Endothelial cell of umbilical vein (primary cell): ENCODE measurements at regions not wholly inside any gene's neighbourhood (a gene's known extent, or its start where the extent isn't known, plus 50 kb on each side); places are given as distances from the start of the nearest gene placed in this dataset.

Source experiments
- BruUV-seq: library from RNA; stranded (reverse); fragments of 400-500 nt; replicated peaks from 2 replicates; lab custom pipeline; 2021; lab: Mats Ljungman, UMichigan
- CTCF ChIA-PET: fragments of 300-600, 350-600 bp; sonication (Branson Sonifier 250); formaldehyde crosslinking; loops from one replicate; lab custom pipeline; 2021; ENCODE audit warnings: antibody characterized with exemption, inconsistent platforms; lab: Charles Lee
- POLR2A ChIA-PET: fragments of 300-600, 350-600 bp; sonication (Branson Sonifier 250); formaldehyde crosslinking; loops from one replicate; lab custom pipeline; 2021; ENCODE audit warnings: antibody characterized with exemption, inconsistent platforms; lab: Charles Lee
- DNase-seq: peaks from one replicate; pipeline ENCODE4 v3.0.0-alpha.2; 2011; ENCODE audit warnings: low read depth, low spot score
- FAIRE-seq: peaks from 2 replicates; lab custom pipeline; 2011; peaks lifted over from hg19 to GRCh38; lab: Jason Lieb, UNC
- H2AFZ ChIP-seq: 2 replicates; pipeline ENCODE4 v1.6.0; 2012; ENCODE audit warnings: low read depth, low read length, control low read depth, inconsistent platforms
- H3K27ac ChIP-seq: 2 replicates; pipeline ENCODE4 v1.5.1; 2011; ENCODE audit warnings: low read depth, mild to moderate bottlenecking, control low read depth, low read length, moderate library complexity; ENCODE audit not compliant: insufficient read depth
- H3K27me3 ChIP-seq, 2 experiments: 2 replicates each; pipeline versions ENCODE4 v1.6.0 to v1.6.1; 2011; ENCODE audit warnings: low read length in 2 of 2, mixed read lengths in 1 of 2; ENCODE audit not compliant: control insufficient read depth in 2 of 2, insufficient read depth in 2 of 2
- H3K36me3 ChIP-seq, 2 experiments: 2 replicates in 1 of 2; 3 replicates in 1 of 2; pipeline ENCODE4 v1.5.1; 2011; ENCODE audit warnings: low read length in 2 of 2, mild to moderate bottlenecking in 1 of 2, moderate library complexity in 1 of 2; ENCODE audit not compliant: control insufficient read depth in 2 of 2, insufficient read depth in 2 of 2; ENCODE audit errors: extremely low read depth in 1 of 2
- H3K4me1 ChIP-seq: 3 replicates; pipeline ENCODE4 v1.5.1; 2011; ENCODE audit warnings: mild to moderate bottlenecking, low read length; ENCODE audit not compliant: control insufficient read depth, insufficient read depth; ENCODE audit errors: extremely low read depth
- H3K4me2 ChIP-seq: 2 replicates; pipeline ENCODE4 v1.6.1; 2011; ENCODE audit warnings: low read length, control low read depth, mixed read lengths; ENCODE audit not compliant: insufficient read depth
- H3K4me3 ChIP-seq, 3 experiments: fragments of 200-600 bp in 1 of 3; sonication (generic), shearing (Covaris generic) in 1 of 3; replicated peaks in 1 of 3; 2 replicates each; pipeline ENCODE4 v1.5.1; 2011 to 2016; ENCODE audit warnings: control low read depth in 3 of 3, low read length in 3 of 3, mild to moderate bottlenecking in 2 of 3, inconsistent platforms in 1 of 3, low read depth in 1 of 3, moderate library complexity in 1 of 3; ENCODE audit not compliant: insufficient read depth in 1 of 3
- H3K79me2 ChIP-seq: 2 replicates; pipeline ENCODE4 v1.6.0; 2012; ENCODE audit warnings: low read length, inconsistent platforms; ENCODE audit not compliant: control insufficient read depth, insufficient read depth
- H3K9ac ChIP-seq: replicated peaks from 2 replicates; pipeline ENCODE3; 2011; ENCODE audit warnings: low read length, control low read depth; ENCODE audit not compliant: insufficient read depth; ENCODE audit errors: extremely low read depth
- H3K9me1 ChIP-seq: replicated peaks from 3 replicates; pipeline ENCODE4 v1.6.0; 2011; ENCODE audit warnings: mild to moderate bottlenecking, low read length; ENCODE audit not compliant: control insufficient read depth, insufficient read depth; ENCODE audit errors: extremely low read depth
- H3K9me3 ChIP-seq: replicated peaks from 2 replicates; pipeline ENCODE4 v1.5.1; 2012; ENCODE audit warnings: low read length, inconsistent platforms; ENCODE audit not compliant: control insufficient read depth, insufficient read depth
- H4K20me1 ChIP-seq: replicated peaks from 2 replicates; pipeline ENCODE3; 2011; ENCODE audit warnings: mild to moderate bottlenecking, low read length; ENCODE audit not compliant: control insufficient read depth, insufficient read depth; ENCODE audit errors: extremely low read depth
- CTCF ChIP-seq, 2 donors: IDR thresholded peaks; 1 replicate in 1 of 2; 2 replicates in 1 of 2; pipeline ENCODE4 v1.5.1; 2011; ENCODE audit warnings: low read length in 2 of 2, mild to moderate bottlenecking in 2 of 2, moderate library complexity in 2 of 2, control low read depth in 1 of 2, inconsistent platforms in 1 of 2, low read depth in 1 of 2; ENCODE audit not compliant: insufficient read depth in 1 of 2; ENCODE audit errors: extremely low read depth in 1 of 2
- EZH2 ChIP-seq: IDR thresholded peaks from 2 replicates; pipeline ENCODE4 v1.6.1; 2012; ENCODE audit warnings: borderline replicate concordance, low read depth, mild to moderate bottlenecking, moderate library complexity, low read length, inconsistent platforms; ENCODE audit not compliant: severe bottlenecking
- FOS ChIP-seq: IDR thresholded peaks from 2 replicates; pipeline ENCODE4 v1.6.1; 2011; ENCODE audit warnings: mild to moderate bottlenecking, low read length, moderate library complexity, borderline replicate concordance; ENCODE audit not compliant: insufficient read depth
- GATA2 ChIP-seq: IDR thresholded peaks from 2 replicates; pipeline ENCODE4 v1.7.0; 2011; ENCODE audit warnings: low read depth, mild to moderate bottlenecking, moderate library complexity, mixed read lengths, low read length; ENCODE audit not compliant: insufficient read length, insufficient read depth
- JUN ChIP-seq: IDR thresholded peaks from 2 replicates; pipeline ENCODE4 v1.6.1; 2011; ENCODE audit warnings: borderline replicate concordance, low read depth; ENCODE audit not compliant: insufficient read length, insufficient read depth
- MAX ChIP-seq: IDR thresholded peaks from 2 replicates; pipeline ENCODE4 v1.6.1; 2011; ENCODE audit not compliant: insufficient read depth, insufficient read length
- MYC ChIP-seq: IDR thresholded peaks from one replicate; pipeline ENCODE4 v1.6.1; 2011; ENCODE audit warnings: mild to moderate bottlenecking, low read depth, low read length
- POLR2A ChIP-seq: IDR thresholded peaks from 2 replicates; pipeline ENCODE4 v1.6.1; 2012; ENCODE audit warnings: low read depth, mild to moderate bottlenecking, control low read depth, low read length
- POLR2AphosphoS5 ChIP-seq: IDR thresholded peaks from 2 replicates; pipeline ENCODE4 v1.6.1; 2012; ENCODE audit warnings: low read depth, mild to moderate bottlenecking, control low read depth, low read length, moderate library complexity; ENCODE audit not compliant: insufficient read depth
- dilution Hi-C: fragments of 300-500 bp; cut with MboI; formaldehyde crosslinking; loops from one replicate; pipeline ENCODE4 v1.15.0; 2019; ENCODE audit warnings: low sequenced_read_pairs; ENCODE audit not compliant: extremely low pct_ligation_motif_present
- intact Hi-C: fragments of 100-400 bp; cut with micrococcal nuclease; formaldehyde crosslinking; loops from one replicate; pipeline ENCODE4 v1.10.0; 2022

GRCh38 chr3:106029954-106030626 is 161.3 kb upstream of the CBLB start:
- no peaks in the 10 kb centered on the region for H4K20me1 ChIP-seq
- no peak overlapping the region for H3K9ac ChIP-seq
- intact Hi-C loops (no loop called here), dilution Hi-C loops (no loop called here)
- no peak overlapping the region for H3K27ac ChIP-seq
- H3K36me3 ChIP-seq, result no peaks in the 10 kb centered on the region
- H2AFZ ChIP-seq, result no peak overlapping the region
- ChIA-PET POLR2A (no interaction called here), CTCF (interaction anchor here (1.0 kb wide), 1 partner anchor 20 kb away, joined by 3 read pairs; no protein-coding TSS in a partner anchor)
- no peak for FAIRE-seq
- H3K4me1 ChIP-seq, result no peaks in the 10 kb centered on the region
- no peak overlapping the region for H3K4me3 ChIP-seq
- no peaks in the 10 kb centered on the region for H3K79me2 ChIP-seq
- no peaks in the 10 kb centered on the region for H3K9me1 ChIP-seq
- DNase-seq, result no peak
- no peaks in the 10 kb centered on the region for H3K27me3 ChIP-seq
- TF ChIP-seq POLR2AphosphoS5 (no peak), EZH2 (no peak), JUN (no peak), GATA2 (no peak), CTCF (IDR thresholded peaks at IDR 0.05; ENCODE audit: extremely low read depth in 1 of 2, insufficient read depth in 1 of 2, low read depth in 1 of 2, low read length in 2 of 2) (no peak), MAX (no peak), MYC (no peak), POLR2A (no peak), FOS (no peak)
- H3K9me3 ChIP-seq, result no peaks in the 10 kb centered on the region
- no TSS peak for BruUV-seq
- H3K4me2 ChIP-seq, result no peak overlapping the region
